ENCODE measurements at regions not wholly inside any gene's neighbourhood (a gene's known extent, or its start where the extent isn't known, plus 50 kb on each side); places are given as distances from the start of the nearest gene placed in this dataset.

DNA sequence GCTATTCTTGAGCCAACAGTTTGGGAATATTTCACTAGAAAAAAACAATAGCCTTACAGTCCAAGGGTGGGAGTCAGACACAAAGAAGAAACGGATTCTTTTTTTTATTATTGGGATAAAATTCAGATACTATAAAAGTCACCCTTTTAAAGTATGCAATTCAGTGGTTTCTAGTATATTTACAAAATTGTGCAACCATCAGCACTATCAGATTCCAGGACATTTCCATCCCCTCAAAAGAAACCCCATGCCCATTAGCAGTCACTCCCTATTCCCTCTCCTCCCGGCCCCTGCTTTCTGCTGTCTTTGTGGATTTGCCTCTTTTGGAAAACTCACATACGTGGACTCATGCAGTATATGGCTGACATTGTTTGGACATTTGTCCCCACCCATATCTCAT is 134.4 kb downstream of the C16orf95 start:
- BruUV-seq (replicated peaks): no TSS peak

DNA sequence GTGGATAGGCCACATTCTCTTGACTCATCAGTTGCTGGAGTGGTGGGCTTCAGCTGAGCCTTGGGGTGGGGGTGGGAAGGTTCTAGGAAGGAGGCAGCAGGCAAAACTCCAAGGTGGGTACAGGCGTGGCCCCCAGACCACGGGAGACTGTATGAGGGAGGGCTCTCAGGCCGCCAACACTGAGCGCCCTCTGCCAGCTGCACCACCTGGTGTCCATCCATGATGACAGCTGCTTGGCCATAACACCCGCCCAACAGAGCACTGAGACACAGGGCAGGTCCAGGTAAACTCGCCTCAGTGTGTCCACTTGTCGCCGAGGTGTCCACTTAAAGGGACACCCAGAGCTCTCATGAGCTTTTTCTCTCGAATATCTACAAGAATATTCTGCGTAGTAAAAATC is 133.5 kb downstream of the C16orf95 start:
- no peaks in the 10 kb centered on the region for H3K79me2 ChIP-seq (ENCODE audit: insufficient read depth, low read depth, low read length)
- H2AFZ ChIP-seq (ENCODE audit: low read length): no peak overlapping the region
- ChIA-PET POLR2A (no interaction called here), CTCF (ENCODE audit: unreplicated experiment) (no interaction called here)
- H3K4me3 ChIP-seq (ENCODE audit: low read depth, low read length, poor library complexity, severe bottlenecking): no peak overlapping the region
- no peaks in the 10 kb centered on the region for H3K4me1 ChIP-seq (ENCODE audit: insufficient read depth, low read length, poor library complexity, severe bottlenecking)
- H3K9me2 ChIP-seq (ENCODE audit: insufficient read depth, low read length): no peaks in the 10 kb centered on the region
- H3K4me2 ChIP-seq (ENCODE audit: low read length): no peak overlapping the region
- TF ChIP-seq CTCF (conservative IDR thresholded peaks at IDR 0.05; ENCODE audit: low read length) (no peak), EZH2phosphoT487 (IDR thresholded peaks at IDR 0.05; ENCODE audit: borderline replicate concordance, low read depth, low read length) (no peak)
- intact Hi-C loops (cut with micrococcal nuclease; ENCODE audit: unreplicated experiment): no loop called here
- no peaks in the 10 kb centered on the region for H3K36me3 ChIP-seq (ENCODE audit: insufficient read depth, low read length)
- peaks cover 15% of the 10 kb centered on the region for H3K9me3 ChIP-seq (ENCODE audit: low read length)
- BruUV-seq (replicated peaks): no TSS peak
- no peaks in the 10 kb centered on the region for H4K20me1 ChIP-seq (ENCODE audit: insufficient read depth, low read length)
- no peak overlapping the region for H3K27ac ChIP-seq (ENCODE audit: low read depth, low read length, poor library complexity, severe bottlenecking)
- no peak for DNase-seq (ENCODE audit: low spot score)

More for the DNA sequence above, 134.4 kb downstream of the C16orf95 start:
- H4K20me1 ChIP-seq (ENCODE audit: insufficient read depth, low read length): no peaks in the 10 kb centered on the region
- H2AFZ ChIP-seq (ENCODE audit: low read length): no peak overlapping the region
- H3K4me1 ChIP-seq (ENCODE audit: insufficient read depth, low read length, poor library complexity, severe bottlenecking): no peaks in the 10 kb centered on the region
- H3K36me3 ChIP-seq (ENCODE audit: insufficient read depth, low read length): no peaks in the 10 kb centered on the region
- TF ChIP-seq CTCF (conservative IDR thresholded peaks at IDR 0.05; ENCODE audit: low read length) (no peak), EZH2phosphoT487 (IDR thresholded peaks at IDR 0.05; ENCODE audit: borderline replicate concordance, low read depth, low read length) (no peak)
- H3K9me2 ChIP-seq (ENCODE audit: insufficient read depth, low read length): no peaks in the 10 kb centered on the region
- H3K79me2 ChIP-seq (ENCODE audit: insufficient read depth, low read depth, low read length): no peaks in the 10 kb centered on the region
- no peak overlapping the region for H3K4me3 ChIP-seq (ENCODE audit: low read depth, low read length, poor library complexity, severe bottlenecking)
- H3K27ac ChIP-seq (ENCODE audit: low read depth, low read length, poor library complexity, severe bottlenecking): no peak overlapping the region
- no peak for DNase-seq (ENCODE audit: low spot score)
- CTCF ChIA-PET (ENCODE audit: unreplicated experiment): no interaction called here
- intact Hi-C loops (cut with micrococcal nuclease; ENCODE audit: unreplicated experiment): no loop called here
- peaks cover 10% of the 10 kb centered on the region for H3K9me3 ChIP-seq (ENCODE audit: low read length)
- H3K4me2 ChIP-seq (ENCODE audit: low read length): no peak overlapping the region
- POLR2A ChIA-PET: no interaction called here

DNA sequence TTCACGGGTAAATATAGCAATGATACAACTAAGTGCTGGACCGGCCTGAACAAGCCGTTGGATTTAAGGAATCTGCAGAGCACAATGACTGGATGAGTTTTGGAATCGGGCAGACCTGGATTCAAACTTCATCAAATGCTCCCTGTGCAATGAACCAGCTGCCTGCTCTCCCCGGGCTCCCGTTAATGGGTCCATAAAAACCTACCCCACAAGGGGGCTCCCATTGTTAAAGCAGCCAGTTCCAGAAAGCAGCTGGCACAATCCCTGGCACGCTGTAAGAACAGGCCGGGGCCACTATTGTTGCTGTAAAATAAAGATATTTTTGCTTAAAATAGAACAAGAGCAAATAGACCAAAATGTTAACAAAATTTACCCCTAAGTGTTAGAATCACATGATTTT is 131.9 kb downstream of the C16orf95 start:
- H3K9me3 ChIP-seq (ENCODE audit: low read length): peaks cover 15% of the 10 kb centered on the region
- H3K4me3 ChIP-seq (ENCODE audit: low read depth, low read length, poor library complexity, severe bottlenecking): no peak overlapping the region
- no peak overlapping the region for H2AFZ ChIP-seq (ENCODE audit: low read length)
- no peak for DNase-seq (ENCODE audit: low spot score)
- TF ChIP-seq EZH2phosphoT487 (IDR thresholded peaks at IDR 0.05; ENCODE audit: borderline replicate concordance, low read depth, low read length) (no peak), CTCF (conservative IDR thresholded peaks at IDR 0.05; ENCODE audit: low read length) (no peak)
- H3K4me2 ChIP-seq (ENCODE audit: low read length): no peak overlapping the region
- intact Hi-C loops (cut with micrococcal nuclease; ENCODE audit: unreplicated experiment): no loop called here
- no peaks in the 10 kb centered on the region for H3K4me1 ChIP-seq (ENCODE audit: insufficient read depth, low read length, poor library complexity, severe bottlenecking)
- no peaks in the 10 kb centered on the region for H3K9me2 ChIP-seq (ENCODE audit: insufficient read depth, low read length)
- ChIA-PET CTCF (ENCODE audit: unreplicated experiment) (no interaction called here), POLR2A (no interaction called here)
- H3K27ac ChIP-seq (ENCODE audit: low read depth, low read length, poor library complexity, severe bottlenecking): no peak overlapping the region
- H4K20me1 ChIP-seq (ENCODE audit: insufficient read depth, low read length): no peaks in the 10 kb centered on the region
- H3K79me2 ChIP-seq (ENCODE audit: insufficient read depth, low read depth, low read length): no peaks in the 10 kb centered on the region
- H3K36me3 ChIP-seq (ENCODE audit: insufficient read depth, low read length): no peaks in the 10 kb centered on the region
- no TSS peak for BruUV-seq (replicated peaks)

All from OCI-LY7 (cell line).